Activated CD4-positive, alpha-beta T cell treated with anti-CD3 and anti-CD28 coated beads, Interleukin-2, amount 50 U/mL, for 24 hours (primary cell): ENCODE measurements at regions not wholly inside any gene's neighbourhood (a gene's known extent, or its start where the extent isn't known, plus 50 kb on each side); places are given as distances from the start of the nearest gene placed in this dataset.

Source experiments
- DNase-seq, 2 donors: peaks; one replicate each; pipeline ENCODE4 v3.0.0-alpha.2; 2020; ENCODE audit warnings: low read depth in 1 of 2, low spot score in 1 of 2

- no peak for DNase-seq
Measured at GRCh38 chr3:72265256-72266015, 480.5 kb upstream of the PROK2 start.

DNA sequence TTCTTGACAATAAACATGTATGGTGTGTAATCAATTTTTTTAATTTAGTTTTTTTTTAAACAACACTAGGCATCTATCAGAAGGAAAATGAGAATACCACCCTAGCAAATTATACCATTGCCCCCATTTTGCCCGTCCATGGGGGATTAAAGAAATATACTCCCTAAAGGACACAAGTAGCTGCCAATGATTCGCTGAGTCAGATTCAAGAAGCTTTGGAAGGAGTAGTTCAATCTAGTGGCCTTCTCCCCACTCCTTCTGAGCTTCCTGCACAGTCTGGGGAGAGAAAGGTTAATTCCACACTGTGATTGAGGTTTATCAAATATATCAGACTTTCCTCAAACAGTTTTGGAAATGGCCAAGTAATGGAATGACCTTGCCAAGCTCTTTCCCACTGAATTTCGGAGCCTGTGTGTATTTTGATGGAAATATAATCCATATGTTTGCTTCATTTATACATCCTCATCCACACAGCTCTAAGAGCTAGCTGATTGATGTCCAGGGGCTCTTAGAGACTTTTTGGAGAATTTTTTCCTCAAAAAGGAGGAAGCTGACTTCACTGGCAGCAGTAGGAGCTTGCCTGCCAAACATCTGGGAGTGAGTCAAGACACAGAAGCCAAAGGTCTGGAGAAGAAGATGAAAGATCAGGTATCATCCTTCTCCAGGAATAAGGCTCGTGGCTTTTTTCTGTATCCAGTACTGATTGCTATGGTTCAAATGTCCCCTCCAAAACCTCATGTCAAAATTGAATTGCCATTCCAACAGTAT lies 478.5 kb upstream of the PROK2 start:
- DNase-seq, result no peak

GRCh38 chr3:72262736-72263135 lies 477.8 kb upstream of the PROK2 start:
- DNase-seq, result no peak

DNA sequence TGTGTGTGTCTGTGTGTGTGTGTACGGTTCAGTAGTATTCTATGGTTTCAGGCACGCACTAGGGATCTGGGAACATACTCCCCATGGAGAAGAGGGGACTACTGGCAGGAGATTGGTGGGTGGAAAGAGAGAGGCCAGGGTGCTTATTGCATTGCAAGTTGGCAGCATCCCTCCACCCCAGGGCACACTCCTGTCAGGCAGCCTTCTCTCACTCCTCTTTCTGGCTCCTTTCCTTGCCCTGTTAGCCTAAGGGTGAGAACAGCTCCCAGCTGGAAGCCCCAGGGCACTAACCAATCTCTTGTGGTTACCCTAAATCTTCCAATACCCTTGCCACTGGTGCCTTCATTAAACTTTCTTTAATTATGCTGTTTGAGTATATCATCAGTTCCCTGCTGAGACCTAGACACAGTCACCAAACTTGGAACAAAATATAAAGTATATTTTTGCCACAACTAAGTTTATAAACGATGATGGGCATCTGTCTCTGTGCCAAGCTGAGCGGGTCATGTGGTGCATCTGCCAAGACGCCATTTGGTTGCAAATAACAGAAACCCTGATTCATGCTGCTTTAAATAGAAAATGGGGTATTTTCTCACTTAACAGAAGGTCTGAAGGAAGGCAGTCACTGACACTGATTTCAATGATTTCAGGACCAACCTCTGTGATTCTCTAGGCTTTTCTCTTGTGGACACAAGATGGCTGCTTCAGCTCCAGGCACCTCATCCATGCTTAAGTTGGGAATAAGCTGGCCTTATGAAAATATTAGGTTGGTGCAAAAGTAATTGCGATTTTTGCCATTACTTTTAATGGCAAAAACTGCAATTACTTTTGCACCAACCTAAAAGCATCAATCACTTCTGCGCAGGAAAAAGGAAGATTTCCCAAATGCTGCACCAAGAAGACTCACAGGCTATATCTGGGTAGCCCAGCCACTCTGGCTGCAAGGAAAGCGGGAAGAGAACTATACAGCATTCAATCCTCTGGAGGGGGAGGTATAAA lies 476.9 kb upstream of the PROK2 start:
- DNase-seq, result no peak

DNA sequence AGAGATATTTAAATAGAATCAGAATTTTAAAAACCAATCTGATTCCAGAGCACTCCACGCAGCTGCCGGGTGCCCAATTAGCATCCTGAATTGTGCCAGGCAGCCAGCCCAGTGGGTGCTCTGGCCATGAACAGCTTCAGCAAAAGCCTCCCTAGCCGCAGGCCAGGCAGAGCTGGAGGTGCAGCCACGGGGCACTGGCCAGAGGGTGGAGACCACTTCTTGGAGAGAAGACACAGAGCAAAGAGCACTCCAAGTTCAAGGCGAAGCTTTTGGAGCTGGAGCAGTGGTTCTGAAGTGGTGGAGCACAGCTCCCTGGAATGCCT lies 475.6 kb upstream of the PROK2 start:
- no peak for DNase-seq

- peak; percentile 19 to 28 for DNase-seq
Measured at GRCh38 chr3:72259755-72260587, 475.0 kb upstream of the PROK2 start.

DNA sequence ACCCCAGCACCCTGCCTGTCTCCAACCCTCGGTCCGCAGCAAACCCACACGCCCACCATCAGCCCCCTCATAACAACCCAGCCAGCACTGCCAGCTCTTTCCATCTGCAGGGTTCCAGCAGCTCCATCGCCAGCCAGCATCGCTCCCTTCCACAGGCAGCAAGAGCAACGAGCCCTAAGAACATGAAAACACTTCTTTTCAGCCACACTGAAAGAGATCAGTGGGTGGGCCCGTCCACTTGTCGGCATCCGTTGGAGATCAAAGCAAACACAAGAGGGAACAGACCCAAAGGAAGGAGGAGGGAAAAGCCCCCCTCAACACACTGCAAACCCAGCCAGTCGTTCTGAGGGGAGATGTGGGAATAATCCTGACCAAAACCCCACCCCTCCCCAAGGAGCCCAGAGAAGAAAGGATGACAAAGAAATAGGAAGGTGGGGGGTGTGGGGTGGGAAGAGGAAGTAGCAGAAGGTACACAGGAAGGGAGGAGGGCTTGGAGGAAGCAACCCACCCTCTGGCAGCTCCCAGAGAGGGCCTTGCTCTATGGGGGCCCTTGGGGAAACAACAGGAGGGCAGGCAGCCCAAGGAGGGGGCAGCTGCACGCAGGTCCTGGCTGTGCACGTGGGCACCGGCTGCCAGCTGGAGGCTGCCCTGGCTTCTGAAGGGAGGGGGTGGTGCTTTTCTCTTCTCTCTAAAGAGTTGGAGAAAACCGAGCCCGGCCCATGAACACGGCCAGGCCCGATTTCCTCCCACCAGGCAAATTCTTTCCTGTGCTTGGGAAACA lies 473.6 kb upstream of the PROK2 start:
- DNase-seq, result no peak

GRCh38 chr3:72257738-72258137 lies 472.8 kb upstream of the PROK2 start:
- DNase-seq, result no peak

GRCh38 chr3:72257203-72257602 lies 472.3 kb upstream of the PROK2 start:
- no peak for DNase-seq

DNA sequence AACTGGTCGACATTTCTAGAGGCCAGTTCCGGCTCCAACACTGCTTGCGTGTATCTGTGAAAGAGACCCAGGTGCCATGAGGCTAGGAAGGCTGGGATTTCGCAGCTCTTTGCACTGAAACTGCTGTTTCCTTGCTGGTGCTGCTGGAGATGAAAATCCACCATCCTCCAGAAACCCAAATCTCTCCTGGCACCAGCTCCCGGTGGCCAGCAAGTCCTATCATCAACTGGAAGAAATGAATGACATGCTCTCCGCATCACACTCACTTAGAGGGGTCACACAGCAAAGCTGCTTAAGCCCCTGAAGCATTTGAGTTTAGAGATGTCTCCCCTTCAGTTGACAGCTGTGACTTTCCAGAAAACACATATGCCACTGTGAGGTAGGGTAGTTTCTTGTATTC lies 471.8 kb upstream of the PROK2 start:
- no peak for DNase-seq

DNA sequence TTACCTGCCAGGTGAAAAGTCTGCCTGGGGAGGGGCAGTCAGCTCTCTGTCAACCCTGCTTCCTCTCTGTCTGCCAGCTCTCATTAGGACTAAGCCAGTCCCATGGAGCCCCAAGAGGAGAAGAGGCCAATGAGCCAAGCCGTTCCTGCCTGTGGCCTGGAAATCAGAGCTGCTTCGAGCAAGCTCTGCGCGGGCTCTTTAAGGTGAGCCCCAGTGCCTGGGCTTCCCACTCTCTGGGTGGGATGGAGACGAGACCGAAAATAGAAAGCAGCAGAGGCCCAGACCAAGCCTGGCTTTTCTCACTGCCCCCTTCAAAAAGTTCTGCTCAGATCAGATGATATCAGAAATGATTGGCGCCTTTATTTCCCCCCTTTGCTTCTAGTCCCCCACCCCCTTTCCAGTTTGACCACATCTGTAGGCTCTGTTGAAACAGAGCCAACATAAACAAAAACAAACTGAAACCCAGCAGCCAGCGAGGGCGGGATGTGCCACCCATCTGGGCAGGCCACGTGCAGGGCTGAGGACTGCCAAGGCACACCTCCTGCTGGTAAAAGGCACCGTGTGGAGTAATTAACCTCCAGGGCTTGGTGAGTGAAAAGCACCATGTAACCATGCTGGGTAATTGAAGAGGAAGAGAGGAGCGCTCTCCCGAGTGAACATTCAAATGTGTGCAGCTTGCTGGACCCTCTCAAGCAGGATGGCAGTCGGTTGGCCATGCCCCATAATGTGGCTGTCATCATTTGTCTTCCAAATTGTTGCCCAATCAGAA lies 471.0 kb upstream of the PROK2 start:
- no peak for DNase-seq

DNA sequence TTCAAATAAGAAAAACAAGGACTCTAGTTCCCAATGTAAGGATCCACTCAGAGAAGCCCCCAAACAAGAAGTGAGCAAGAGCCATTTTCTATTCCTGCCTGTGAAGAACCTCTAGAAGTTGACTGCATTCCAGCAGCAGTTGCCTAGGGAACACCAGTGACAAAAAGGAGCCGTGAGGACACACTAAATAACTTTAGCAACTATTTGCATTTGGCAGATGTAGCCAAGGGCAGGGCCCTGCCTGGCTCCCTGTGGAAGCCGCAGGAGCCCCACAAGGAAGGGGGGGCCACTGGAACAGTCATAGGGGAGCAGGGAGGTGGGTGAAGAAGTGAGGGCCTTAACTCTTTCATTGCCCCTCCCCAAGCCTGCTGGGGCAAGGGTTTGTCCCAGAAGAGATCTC lies 470.2 kb upstream of the PROK2 start:
- no peak for DNase-seq

DNA sequence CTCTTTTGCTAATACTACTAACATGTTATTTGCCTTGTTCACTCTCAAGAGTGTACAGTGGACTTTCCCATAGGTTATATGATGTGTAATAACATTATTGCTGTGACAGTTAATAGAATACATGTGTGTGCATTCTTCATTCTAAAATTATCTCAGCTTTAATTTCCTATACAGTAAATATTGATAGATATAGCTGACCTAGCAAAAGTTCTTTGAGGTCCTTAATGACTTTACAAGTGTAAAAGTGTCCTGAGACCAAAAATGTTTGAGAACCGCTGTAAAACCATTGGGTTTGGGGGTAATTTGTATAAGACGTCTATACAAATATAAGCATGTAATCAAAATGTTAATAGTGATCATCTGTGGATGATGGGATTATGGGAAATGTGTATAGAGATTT lies 469.5 kb upstream of the PROK2 start:
- no peak for DNase-seq

DNA sequence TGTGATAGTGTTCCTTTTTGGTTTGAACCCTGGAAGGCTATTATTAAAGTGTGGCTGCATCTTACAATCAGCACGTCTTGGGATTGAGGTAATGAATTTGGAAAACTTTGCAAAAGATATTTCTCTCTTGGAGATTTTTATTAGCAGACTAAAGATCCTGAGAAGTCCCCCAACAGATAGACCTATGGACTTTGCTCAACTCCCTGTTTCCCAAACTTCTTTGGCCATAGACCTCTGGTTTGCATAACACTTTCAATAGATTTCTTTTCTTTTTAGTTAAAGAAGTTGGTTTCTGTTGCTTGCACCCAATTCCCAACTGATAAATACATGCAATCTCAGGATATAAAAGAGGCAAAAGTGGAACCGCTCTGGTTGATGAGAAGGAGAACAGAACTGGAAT lies 465.8 kb upstream of the PROK2 start:
- no peak for DNase-seq

DNA sequence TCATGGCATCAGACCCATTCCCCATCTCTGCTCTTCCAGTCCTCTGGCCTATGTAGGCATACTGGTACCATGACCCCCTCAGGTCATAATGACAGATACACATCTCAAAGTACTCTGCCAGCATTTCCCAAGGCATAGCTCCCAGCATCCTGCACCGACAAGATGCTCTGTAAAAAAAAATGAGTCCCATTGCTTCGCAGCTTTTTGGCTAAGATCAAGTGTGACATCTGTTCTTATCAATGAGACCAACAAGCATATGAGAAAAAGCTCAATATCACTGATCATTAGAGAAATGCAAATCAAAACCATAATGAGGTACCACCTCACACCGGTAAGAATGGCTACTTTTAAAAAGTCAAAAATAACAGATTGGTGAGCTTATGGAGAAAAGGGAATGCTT lies 463.9 kb upstream of the PROK2 start:
- DNase-seq, result no peak

GRCh38 chr3:72248389-72248761 lies 463.4 kb upstream of the PROK2 start:
- no peak for DNase-seq

DNA sequence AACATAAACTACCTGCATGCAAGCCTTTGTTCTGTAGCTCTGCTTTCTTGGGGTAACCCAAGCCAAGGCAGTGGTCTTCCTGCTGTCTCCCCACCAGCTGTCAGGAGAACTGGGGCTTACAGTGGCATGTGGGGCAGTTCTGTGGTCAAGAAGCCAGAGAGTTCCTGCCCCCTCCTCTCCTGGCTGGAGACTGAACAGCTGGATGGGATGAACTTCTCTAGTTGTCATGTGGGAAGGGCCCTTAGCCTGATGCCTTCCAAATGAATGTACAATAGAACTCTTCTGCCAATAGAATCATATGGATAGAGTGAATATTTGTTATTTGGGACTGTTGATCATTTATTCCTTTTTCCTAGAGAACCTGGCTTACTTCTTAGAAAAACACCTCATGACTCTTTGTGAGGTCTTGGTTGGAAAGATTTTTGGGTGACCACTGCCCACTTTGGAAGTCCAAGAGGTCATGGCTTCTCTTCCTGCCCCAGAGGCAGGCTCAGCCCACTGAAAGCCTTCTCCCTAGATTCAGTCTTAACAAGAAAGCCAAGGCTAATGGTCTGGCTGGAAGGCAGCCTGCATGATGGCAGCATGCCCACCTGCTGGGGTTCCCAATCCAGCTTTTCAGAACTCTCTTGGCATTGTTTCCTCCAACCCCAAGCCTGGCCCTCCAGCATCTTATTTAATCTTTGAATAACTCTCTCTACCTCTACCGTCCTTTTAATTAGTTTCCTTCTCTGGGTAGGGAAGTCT lies 462.9 kb upstream of the PROK2 start:
- no peak for DNase-seq

DNA sequence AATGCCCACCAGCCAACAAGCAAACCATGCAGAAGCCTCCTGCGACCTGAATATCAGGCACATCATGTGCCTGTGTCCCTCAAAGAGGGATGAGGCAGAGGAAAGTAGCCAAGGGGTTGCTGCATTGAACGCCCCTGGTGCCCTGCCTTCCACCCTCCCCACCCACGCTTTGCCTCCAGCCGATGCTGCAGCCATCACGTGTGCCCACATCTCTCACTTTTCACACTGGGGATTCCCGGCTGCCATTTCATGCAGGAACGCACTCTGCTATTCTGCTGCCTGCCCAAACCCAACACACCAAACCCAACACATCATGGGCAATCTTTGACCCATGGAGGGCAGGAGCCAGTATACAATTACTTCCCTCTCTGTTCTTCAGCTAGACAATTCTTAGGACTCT lies 462.2 kb upstream of the PROK2 start:
- no peak for DNase-seq

- no peak for DNase-seq
Measured at GRCh38 chr3:72246685-72247084, 461.7 kb upstream of the PROK2 start.
